GM21529 (cell line): ENCODE measurements at regions not wholly inside any gene's neighbourhood (a gene's known extent, or its start where the extent isn't known, plus 50 kb on each side); places are given as distances from the start of the nearest gene placed in this dataset.
"Not testable (repeated sequence)": the region's sequence is repeated elsewhere in the genome, so short reads cannot be mapped to it uniquely, and the experiment has no call there.

Experiments
- ATAC-seq: cut with Tn5 transposase; IDR thresholded peaks from one replicate; pipeline ENCODE4 v1.9.1; 2021; ENCODE audit not compliant: unreplicated experiment

GRCh38 chr1:72969461-72969860, 687.1 kb upstream of the NEGR1 start:
- no peak for ATAC-seq

GRCh38 chr1:72954943-72955342, 672.6 kb upstream of the NEGR1 start:
- ATAC-seq, result no peak

- not testable (repeated sequence) for ATAC-seq
These were observed 668.6 kb upstream of the NEGR1 start for GRCh38 chr1:72950900-72951299.

GRCh38 chr1:72946903-72947499, 664.7 kb upstream of the NEGR1 start:
- no peak for ATAC-seq

GRCh38 chr1:72942008-72942407, 659.7 kb upstream of the NEGR1 start:
- no peak for ATAC-seq

- ATAC-seq, result no peak
These were observed 656.1 kb upstream of the NEGR1 start for GRCh38 chr1:72938408-72938807.

GRCh38 chr1:72937905-72938304, 655.6 kb upstream of the NEGR1 start:
- ATAC-seq, result no peak

- no peak for ATAC-seq
These were observed 654.6 kb upstream of the NEGR1 start for GRCh38 chr1:72936942-72937341.

GRCh38 chr1:72936151-72936740, 653.9 kb upstream of the NEGR1 start:
- no peak for ATAC-seq

- no peak for ATAC-seq
These were observed 649.7 kb upstream of the NEGR1 start for GRCh38 chr1:72932025-72932424.

GRCh38 chr1:72930528-72930927, 648.2 kb upstream of the NEGR1 start:
- no peak for ATAC-seq

- no peak for ATAC-seq
These were observed 636.6 kb upstream of the NEGR1 start for GRCh38 chr1:72918940-72919339.

GRCh38 chr1:72917920-72918319, 635.6 kb upstream of the NEGR1 start:
- ATAC-seq, result no peak

- ATAC-seq, result no peak
These were observed 633.2 kb upstream of the NEGR1 start for GRCh38 chr1:72915581-72915980.

GRCh38 chr1:72911656-72912055, 629.3 kb upstream of the NEGR1 start:
- no peak for ATAC-seq

GRCh38 chr1:72896256-72896655, 613.9 kb upstream of the NEGR1 start:
- no peak for ATAC-seq

- ATAC-seq, result no peak
These were observed 610.1 kb upstream of the NEGR1 start for GRCh38 chr1:72892461-72892860.

GRCh38 chr1:72891976-72892375, 609.6 kb upstream of the NEGR1 start:
- ATAC-seq, result no peak

- ATAC-seq, result no peak
These were observed 603.5 kb upstream of the NEGR1 start for GRCh38 chr1:72885841-72886240.

GRCh38 chr1:72885017-72885416, 602.7 kb upstream of the NEGR1 start:
- no peak for ATAC-seq

- no peak for ATAC-seq
These were observed 587.5 kb upstream of the NEGR1 start for GRCh38 chr1:72869873-72870272.

- no peak for ATAC-seq
These were observed 587.1 kb upstream of the NEGR1 start for GRCh38 chr1:72869441-72869840.

- no peak for ATAC-seq
These were observed 569.3 kb upstream of the NEGR1 start for GRCh38 chr1:72851597-72851996.
